ENCODE measurements at regions not wholly inside any gene's neighbourhood (a gene's known extent, or its start where the extent isn't known, plus 50 kb on each side); places are given as distances from the start of the nearest gene placed in this dataset.

- DNase-seq (no peak), ATAC-seq (ENCODE audit: low read depth) (no peak)
- Mint-ChIP-seq H3K27me3 (peaks cover 16% of the 10 kb centered on the region), H3K27ac (no peak overlapping the region), H3K9me3 (ENCODE audit: insufficient read depth) (no peaks in the 10 kb centered on the region), H3K4me3 (no peak overlapping the region), H3K4me1 (no peaks in the 10 kb centered on the region)
- Histone ChIP-seq H3K9ac (ENCODE audit: low read length) (no peak overlapping the region), H3K36me3 (replicated peaks in 1 of 2; ENCODE audit: control extremely low read depth in 1 of 2, control insufficient read depth in 1 of 2, extremely low read depth in 1 of 2, insufficient read depth in 2 of 2, low read length in 1 of 2) (no peaks in the 10 kb centered on the region), H3K27ac (ENCODE audit: low read length in 2 of 2) (no peak overlapping the region), H3K4me2 (replicated peaks; ENCODE audit: low read depth, low read length, poor library complexity, severe bottlenecking) (no peak overlapping the region), H3K27me3 (replicated peaks in 1 of 4; ENCODE audit: control extremely low read depth in 1 of 4, control insufficient read depth in 3 of 4, insufficient read depth in 4 of 4, low read length in 3 of 4) (peaks cover 0 to 4% (median 1%) of the 10 kb centered on the region in 4 experiments), H3K79me2 (ENCODE audit: control insufficient read depth, insufficient read depth, low read length) (no peaks in the 10 kb centered on the region), H2AFZ (ENCODE audit: insufficient read depth, low read depth, low read length, poor library complexity, severe bottlenecking) (no peak overlapping the region), H4K20me1 (ENCODE audit: control insufficient read depth, insufficient read depth, low read length, poor library complexity, severe bottlenecking) (no peaks in the 10 kb centered on the region), H3K9me3 (ENCODE audit: control extremely low read depth in 1 of 3, control insufficient read depth in 2 of 3, insufficient read depth in 1 of 3, low read length in 2 of 3) (no peaks in the 10 kb centered on the region), H3K4me1 (ENCODE audit: control insufficient read depth in 2 of 2, insufficient read depth in 2 of 2, low read length in 2 of 2) (no peaks in the 10 kb centered on the region), H3K4me3 (ENCODE audit: control extremely low read depth in 1 of 5, extremely low read depth in 1 of 5, insufficient read depth in 1 of 5, low read depth in 2 of 5, low read length in 4 of 5) (no peak overlapping the region)
- ChIA-PET POLR2A (no interaction called here), CTCF (interaction anchor here (0.6 kb wide), 1 partner anchor 668 kb away, joined by 3 read pairs; no protein-coding TSS in a partner anchor)
- TF ChIP-seq EZH2 (IDR thresholded peaks at IDR 0.05; ENCODE audit: borderline replicate concordance, insufficient read depth, low read depth, low read length, poor library complexity, severe bottlenecking) (no peak), CTCF (IDR thresholded peaks at IDR 0.05) (no peak)
- intact Hi-C loops (cut with micrococcal nuclease), result no loop called here
- WGBS (ENCODE audit: insufficient coverage), result 97% methylated on average over 4 of the region's 5 CpGs
Observed at GRCh38 chr9:3768712-3769457, 243.1 kb upstream of the RFX3 start.

GRCh38 chr9:3768286-3768685 is 242.5 kb upstream of the RFX3 start:
- Mint-ChIP-seq H3K4me3 (no peak overlapping the region), H3K9me3 (ENCODE audit: insufficient read depth) (no peaks in the 10 kb centered on the region), H3K27me3 (peaks cover 16% of the 10 kb centered on the region), H3K27ac (no peak overlapping the region), H3K4me1 (no peaks in the 10 kb centered on the region)
- Histone ChIP-seq H2AFZ (ENCODE audit: insufficient read depth, low read depth, low read length, poor library complexity, severe bottlenecking) (no peak overlapping the region), H3K4me2 (replicated peaks; ENCODE audit: low read depth, low read length, poor library complexity, severe bottlenecking) (no peak overlapping the region), H3K27ac (ENCODE audit: low read length in 2 of 2) (no peak overlapping the region), H3K4me1 (ENCODE audit: control insufficient read depth in 2 of 2, insufficient read depth in 2 of 2, low read length in 2 of 2) (no peaks in the 10 kb centered on the region), H4K20me1 (ENCODE audit: control insufficient read depth, insufficient read depth, low read length, poor library complexity, severe bottlenecking) (no peaks in the 10 kb centered on the region), H3K9me3 (ENCODE audit: control extremely low read depth in 1 of 3, control insufficient read depth in 2 of 3, insufficient read depth in 1 of 3, low read length in 2 of 3) (no peaks in the 10 kb centered on the region), H3K9ac (ENCODE audit: low read length) (no peak overlapping the region), H3K4me3 (ENCODE audit: control extremely low read depth in 1 of 5, extremely low read depth in 1 of 5, insufficient read depth in 1 of 5, low read depth in 2 of 5, low read length in 4 of 5) (no peak overlapping the region), H3K27me3 (replicated peaks in 1 of 4; ENCODE audit: control extremely low read depth in 1 of 4, control insufficient read depth in 3 of 4, insufficient read depth in 4 of 4, low read length in 3 of 4) (peaks cover 0 to 4% (median 0%) of the 10 kb centered on the region in 4 experiments), H3K36me3 (replicated peaks in 1 of 2; ENCODE audit: control extremely low read depth in 1 of 2, control insufficient read depth in 1 of 2, extremely low read depth in 1 of 2, insufficient read depth in 2 of 2, low read length in 1 of 2) (no peaks in the 10 kb centered on the region), H3K79me2 (ENCODE audit: control insufficient read depth, insufficient read depth, low read length) (no peaks in the 10 kb centered on the region)
- intact Hi-C loops (cut with micrococcal nuclease), result no loop called here
- POLR2A ChIA-PET, result no interaction called here
- DNase-seq (no peak), ATAC-seq (ENCODE audit: low read depth) (no peak)
- no CpG with 5 or more reads among the region's 5 CpGs for whole genome bisulfite sequencing (ENCODE audit: insufficient coverage)
- TF ChIP-seq EZH2 (IDR thresholded peaks at IDR 0.05; ENCODE audit: borderline replicate concordance, insufficient read depth, low read depth, low read length, poor library complexity, severe bottlenecking) (no peak), CTCF (IDR thresholded peaks at IDR 0.05) (no peak)
- CTCF ChIA-PET, result no interaction called here

Measured in B cell (primary cell).